A549 (cell line): ENCODE measurements at regions not wholly inside any gene's neighbourhood (a gene's known extent, or its start where the extent isn't known, plus 50 kb on each side); places are given as distances from the start of the nearest gene placed in this dataset.

ENCODE experiments used
- ELK1 ChIP-seq: fragments of 150-350 bp; IDR thresholded peaks from 2 replicates; pipeline ENCODE4 v1.6.1; 2014; ENCODE audit warnings: low read depth, mild to moderate bottlenecking, low read length
- EP300 ChIP-seq, 2 experiments: fragments of >200 bp; sonication (Bioruptor Twin); formaldehyde crosslinking; IDR thresholded peaks; 2 replicates in 1 of 2; 3 replicates in 1 of 2; pipeline ENCODE4 v1.6.1; 2016 to 2017
- FOSL2 ChIP-seq, 2 experiments: fragments of 450-650 bp in 1 of 2; fragments of >200 bp in 1 of 2; sonication (Bioruptor Twin) in 1 of 2; formaldehyde crosslinking; IDR thresholded peaks; 2 replicates each; pipeline versions ENCODE4 v1.5.0 to v1.6.1; 2016 to 2020; ENCODE audit warnings: mild to moderate bottlenecking in 1 of 2, moderate library complexity in 1 of 2
- HDAC2 ChIP-seq: fragments of 200-600 bp; sonication (generic); IDR thresholded peaks from 2 replicates; pipeline ENCODE4 v1.6.1; 2016
- HOXA7 ChIP-seq: fragments of 250-450 bp; sonication (Bioruptor Pico); IDR thresholded peaks from 2 replicates; pipeline ENCODE4 v1.5.0; 2020; ENCODE audit warnings: mild to moderate bottlenecking, moderate library complexity
- KDM1A ChIP-seq: fragments of 200-600 bp; sonication (generic); IDR thresholded peaks from 2 replicates; pipeline ENCODE4 v1.6.1; 2016; ENCODE audit warnings: low read depth, mild to moderate bottlenecking
- KDM5A ChIP-seq: fragments of 200-600 bp; sonication (generic); IDR thresholded peaks from 2 replicates; pipeline ENCODE4 v1.6.1; 2016; ENCODE audit warnings: antibody characterized with exemption, mild to moderate bottlenecking
- MAFK ChIP-seq: fragments of 450-650 bp; IDR thresholded peaks from 2 replicates; pipeline ENCODE4 v1.6.1; 2014; ENCODE audit not compliant: partially characterized antibody
- POLR2A ChIP-seq: IDR thresholded peaks from 2 replicates; pipeline ENCODE4 v1.6.1; 2012; ENCODE audit warnings: mild to moderate bottlenecking, low read length
- POLR2AphosphoS2 ChIP-seq: conservative IDR thresholded peaks from 2 replicates; pipeline ENCODE4 v1.6.1; 2012; ENCODE audit warnings: low read length, improper control_type of control experiment, inconsistent platforms
- REST ChIP-seq: fragments of 200-600 bp; sonication (generic); IDR thresholded peaks from 2 replicates; pipeline ENCODE4 v1.6.1; 2016; ENCODE audit warnings: antibody characterized with exemption, mild to moderate bottlenecking, moderate library complexity

- TF ChIP-seq HOXA7 (CRISPR knock-in tag): no peak
- no peak for TF ChIP-seq ELK1
- no peak for TF ChIP-seq REST
- no peak for TF ChIP-seq POLR2A
- TF ChIP-seq KDM5A: no peak
- TF ChIP-seq EP300 (IDR thresholded peaks at IDR 0.05): no peak
- no peak for TF ChIP-seq HDAC2
- TF ChIP-seq FOSL2 (IDR thresholded peaks at IDR 0.05): no peak
- TF ChIP-seq FOSL2 (CRISPR knock-in tag; IDR thresholded peaks at IDR 0.05): no peak
- no peak for TF ChIP-seq KDM1A
- TF ChIP-seq MAFK: no peak
- no peak for TF ChIP-seq POLR2AphosphoS2
These were observed 72.4 kb upstream of the FAM120A start for GRCh38 chr9:93379051-93379450.
